Fibroblast of mammary gland (primary cell): ENCODE measurements at regions not wholly inside any gene's neighbourhood (a gene's known extent, or its start where the extent isn't known, plus 50 kb on each side); places are given as distances from the start of the nearest gene placed in this dataset.

ENCODE experiments used
- DNase-seq: peaks from one replicate; pipeline ENCODE4 v3.0.0-alpha.2; 2010; ENCODE audit warnings: low read depth
- H3K4me3 ChIP-seq: 2 replicates; pipeline ENCODE4 v1.5.1; 2011; ENCODE audit warnings: low read depth, mild to moderate bottlenecking, low read length, moderate library complexity; ENCODE audit not compliant: control insufficient read depth
- TF ChIP-seq, protein P1 (sequence below): conservative IDR thresholded peaks from 2 replicates; pipeline ENCODE4 v1.5.1; 2011; ENCODE audit warnings: low read depth, low read length, inconsistent platforms; ENCODE audit not compliant: control insufficient read depth, insufficient read depth

DNA sequence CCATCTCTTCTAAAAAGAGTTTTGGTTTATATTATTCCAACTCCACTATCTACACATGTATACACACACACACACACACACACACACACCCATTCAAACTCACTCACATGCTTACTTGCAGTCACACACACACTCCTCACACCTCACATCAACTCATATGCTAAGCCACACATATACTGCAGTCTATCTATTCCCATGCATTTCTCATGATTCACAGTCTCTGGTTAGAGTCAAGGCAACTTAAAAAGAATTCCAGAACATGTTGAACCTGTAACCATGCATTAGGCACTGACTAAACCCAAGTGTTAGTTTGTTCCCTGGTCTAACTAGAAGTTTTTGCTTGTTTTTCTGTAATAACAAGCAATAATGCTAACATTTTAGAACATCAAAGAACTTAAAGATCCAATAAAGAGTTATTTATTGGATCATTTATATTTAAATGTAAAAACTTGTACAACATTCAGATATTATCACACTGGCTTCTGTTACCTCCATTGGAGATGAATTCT is 931.1 kb downstream of the PLA2G4A start:
- TF ChIP-seq, protein P1, sequence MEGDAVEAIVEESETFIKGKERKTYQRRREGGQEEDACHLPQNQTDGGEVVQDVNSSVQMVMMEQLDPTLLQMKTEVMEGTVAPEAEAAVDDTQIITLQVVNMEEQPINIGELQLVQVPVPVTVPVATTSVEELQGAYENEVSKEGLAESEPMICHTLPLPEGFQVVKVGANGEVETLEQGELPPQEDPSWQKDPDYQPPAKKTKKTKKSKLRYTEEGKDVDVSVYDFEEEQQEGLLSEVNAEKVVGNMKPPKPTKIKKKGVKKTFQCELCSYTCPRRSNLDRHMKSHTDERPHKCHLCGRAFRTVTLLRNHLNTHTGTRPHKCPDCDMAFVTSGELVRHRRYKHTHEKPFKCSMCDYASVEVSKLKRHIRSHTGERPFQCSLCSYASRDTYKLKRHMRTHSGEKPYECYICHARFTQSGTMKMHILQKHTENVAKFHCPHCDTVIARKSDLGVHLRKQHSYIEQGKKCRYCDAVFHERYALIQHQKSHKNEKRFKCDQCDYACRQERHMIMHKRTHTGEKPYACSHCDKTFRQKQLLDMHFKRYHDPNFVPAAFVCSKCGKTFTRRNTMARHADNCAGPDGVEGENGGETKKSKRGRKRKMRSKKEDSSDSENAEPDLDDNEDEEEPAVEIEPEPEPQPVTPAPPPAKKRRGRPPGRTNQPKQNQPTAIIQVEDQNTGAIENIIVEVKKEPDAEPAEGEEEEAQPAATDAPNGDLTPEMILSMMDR = no peak
- no peak overlapping the region for H3K4me3 ChIP-seq
- no peak for DNase-seq

GRCh38 chr1:187762118-187762517 is 933.4 kb downstream of the PLA2G4A start:
- no peak for DNase-seq
- no peak overlapping the region for H3K4me3 ChIP-seq
- TF ChIP-seq, protein P1 = no peak

DNA sequence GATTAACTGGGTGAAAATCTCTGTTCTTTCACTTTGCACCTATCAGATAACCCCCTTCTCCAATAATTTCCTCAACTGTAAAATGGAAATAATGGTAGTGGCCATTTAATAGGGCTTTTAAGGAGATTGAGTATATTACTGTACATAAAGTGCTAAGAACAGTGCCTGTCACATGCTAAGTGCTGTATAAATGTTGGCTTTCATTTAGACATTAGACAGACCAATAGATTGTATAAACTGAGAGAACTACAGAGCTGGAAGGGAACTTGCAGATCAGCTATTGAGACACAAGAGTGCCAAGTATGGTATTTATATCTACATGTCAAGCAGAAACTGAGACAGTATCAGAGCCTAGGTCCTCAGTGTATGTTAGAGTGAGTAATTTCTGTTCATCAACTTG is 934.7 kb downstream of the PLA2G4A start:
- TF ChIP-seq, protein P1 = no peak
- DNase-seq = no peak
- H3K4me3 ChIP-seq = no peak overlapping the region

- no peak overlapping the region for H3K4me3 ChIP-seq
- no peak for DNase-seq
- TF ChIP-seq, protein P1 = no peak
Observed at GRCh38 chr1:187763976-187764375, 935.2 kb downstream of the PLA2G4A start.

DNA sequence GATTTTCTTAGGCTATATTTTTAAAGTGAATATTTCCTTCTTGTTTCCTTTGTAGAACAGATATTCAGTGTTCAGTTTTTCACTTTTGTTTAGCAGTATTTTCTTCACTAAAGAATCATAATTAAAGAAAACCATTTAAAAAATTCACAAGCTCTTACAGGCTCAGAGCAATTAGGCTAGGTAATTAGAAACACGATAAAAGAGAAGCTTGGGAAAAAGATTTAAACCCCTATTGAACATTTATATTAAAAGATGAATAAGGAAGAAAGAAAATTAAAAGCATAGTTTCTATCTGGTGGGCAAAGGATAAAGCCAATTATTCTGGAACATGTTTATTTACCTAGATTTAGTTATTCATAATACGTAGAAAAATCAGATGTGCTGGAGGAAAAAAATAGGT is 942.6 kb downstream of the PLA2G4A start:
- no peak overlapping the region for H3K4me3 ChIP-seq
- no peak for DNase-seq
- TF ChIP-seq, protein P1 = no peak

DNA sequence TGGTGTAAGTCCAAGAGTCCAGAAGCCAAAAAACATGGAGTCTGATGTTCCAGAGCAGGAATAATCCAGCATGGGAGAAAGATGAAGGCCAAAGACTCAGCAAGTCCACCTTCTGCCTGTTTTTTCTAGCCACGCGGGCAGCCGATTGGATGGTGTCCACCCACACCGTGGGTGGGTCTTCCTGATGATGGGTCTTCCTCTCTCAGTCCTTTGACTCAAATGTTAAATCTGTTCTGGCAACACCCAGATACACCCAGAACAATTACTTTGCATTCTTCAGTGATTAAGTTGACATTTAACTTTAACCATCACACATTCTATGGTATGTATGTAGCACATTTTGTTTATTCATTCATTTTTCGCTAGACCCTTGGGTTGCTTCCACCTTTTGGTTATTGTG is 944.4 kb downstream of the PLA2G4A start:
- no peak for DNase-seq
- H3K4me3 ChIP-seq = no peak overlapping the region
- TF ChIP-seq, protein P1 = no peak

GRCh38 chr1:187787736-187788135 is 959.0 kb downstream of the PLA2G4A start:
- TF ChIP-seq, protein P1 = no peak
- DNase-seq = no peak
- H3K4me3 ChIP-seq = no peak overlapping the region
